Astrocyte (in vitro differentiated cells and primary cell): ENCODE measurements at regions not wholly inside any gene's neighbourhood (a gene's known extent, or its start where the extent isn't known, plus 50 kb on each side); places are given as distances from the start of the nearest gene placed in this dataset.

Experiments
- DNase-seq: peaks from one replicate; pipeline ENCODE4 v3.0.0-alpha.2; 2010; ENCODE audit warnings: low read depth
- FAIRE-seq: peaks from 2 replicates; lab custom pipeline; 2011; peaks lifted over from hg19 to GRCh38; lab: Jason Lieb, UNC
- H2AFZ ChIP-seq: 2 replicates; pipeline ENCODE4 v1.6.0; 2012; ENCODE audit warnings: low read depth, low read length, inconsistent platforms
- H3K27ac ChIP-seq: 2 replicates; pipeline ENCODE4 v1.5.1; 2011; ENCODE audit warnings: low read depth, low read length, inconsistent platforms
- H3K27me3 ChIP-seq: 2 replicates; pipeline ENCODE4 v1.6.0; 2011; ENCODE audit warnings: low read length, inconsistent platforms; ENCODE audit not compliant: insufficient read depth
- H3K36me3 ChIP-seq: 2 replicates; pipeline ENCODE4 v1.5.1; 2011; ENCODE audit warnings: low read length, inconsistent platforms; ENCODE audit not compliant: insufficient read depth
- H3K4me1 ChIP-seq: 2 replicates; pipeline ENCODE4 v1.5.1; 2011; ENCODE audit warnings: low read length, inconsistent platforms; ENCODE audit not compliant: insufficient read depth
- H3K4me2 ChIP-seq: 2 replicates; pipeline ENCODE4 v1.6.0; 2012; ENCODE audit warnings: low read length, inconsistent platforms
- H3K4me3 ChIP-seq: 2 replicates; pipeline ENCODE4 v1.5.1; 2011; ENCODE audit warnings: low read depth, mild to moderate bottlenecking, low read length, inconsistent platforms; ENCODE audit not compliant: insufficient read depth
- H3K79me2 ChIP-seq: 2 replicates; pipeline ENCODE4 v1.6.0; 2012; ENCODE audit warnings: mild to moderate bottlenecking, low read length, inconsistent platforms; ENCODE audit not compliant: insufficient read depth
- H3K9ac ChIP-seq: 2 replicates; pipeline ENCODE4 v1.6.0; 2012; ENCODE audit warnings: mild to moderate bottlenecking, low read length, inconsistent platforms
- H3K9me3 ChIP-seq: 2 replicates; pipeline ENCODE4 v1.5.1; 2012; ENCODE audit warnings: low read depth, mild to moderate bottlenecking, low read length, inconsistent platforms; ENCODE audit not compliant: insufficient read depth
- H4K20me1 ChIP-seq: 2 replicates; pipeline ENCODE4 v1.6.0; 2012; ENCODE audit warnings: low read length, inconsistent platforms; ENCODE audit not compliant: insufficient read depth
- H3K27ac Mint-ChIP-seq: one replicate; pipeline ENCODE4 v1.8.0; 2021; ENCODE audit warnings: mild to moderate bottlenecking, mixed read lengths; ENCODE audit not compliant: unreplicated experiment
- H3K27me3 Mint-ChIP-seq: one replicate; pipeline ENCODE4 v1.8.0; 2021; ENCODE audit warnings: low read depth, mixed read lengths; ENCODE audit not compliant: unreplicated experiment
- H3K36me3 Mint-ChIP-seq: one replicate; pipeline ENCODE4 v1.8.0; 2021; ENCODE audit warnings: low read depth, mixed read lengths; ENCODE audit not compliant: unreplicated experiment
- H3K4me1 Mint-ChIP-seq: one replicate; pipeline ENCODE4 v1.8.0; 2021; ENCODE audit warnings: low read depth, mixed read lengths; ENCODE audit not compliant: unreplicated experiment
- H3K4me3 Mint-ChIP-seq: one replicate; pipeline ENCODE4 v1.8.0; 2021; ENCODE audit warnings: mild to moderate bottlenecking, moderate library complexity, mixed read lengths; ENCODE audit not compliant: unreplicated experiment
- H3K9me3 Mint-ChIP-seq: one replicate; pipeline ENCODE4 v1.8.0; 2021; ENCODE audit warnings: mild to moderate bottlenecking, mixed read lengths; ENCODE audit not compliant: unreplicated experiment
- CTCF ChIP-seq: IDR thresholded peaks from 2 replicates; pipeline ENCODE4 v1.5.1; 2011; ENCODE audit warnings: low read depth, mild to moderate bottlenecking, inconsistent platforms, low read length, moderate library complexity; ENCODE audit not compliant: insufficient read depth
- EZH2 ChIP-seq: IDR thresholded peaks from 2 replicates; pipeline ENCODE4 v1.6.1; 2012; ENCODE audit warnings: mild to moderate bottlenecking, low read length, inconsistent platforms; ENCODE audit not compliant: insufficient read depth

GRCh38 chr10:52927678-52928077 is 155.1 kb upstream of the MBL2 start:
- Histone ChIP-seq H3K4me3 (no peak overlapping the region), H3K4me2 (no peak overlapping the region), H3K27ac (no peak overlapping the region), H3K4me1 (no peaks in the 10 kb centered on the region), H2AFZ (no peak overlapping the region), H3K9ac (no peak overlapping the region), H4K20me1 (no peaks in the 10 kb centered on the region), H3K36me3 (no peaks in the 10 kb centered on the region), H3K79me2 (no peaks in the 10 kb centered on the region), H3K9me3 (no peaks in the 10 kb centered on the region), H3K27me3 (no peaks in the 10 kb centered on the region)
- DNase-seq (no peak), FAIRE-seq (no peak)
- H3K4me3 Mint-ChIP-seq: no peak overlapping the region
- no peaks in the 10 kb centered on the region for H3K36me3 Mint-ChIP-seq
- no peaks in the 10 kb centered on the region for H3K4me1 Mint-ChIP-seq
- H3K27me3 Mint-ChIP-seq: no peaks in the 10 kb centered on the region
- no peak overlapping the region for H3K27ac Mint-ChIP-seq
- H3K9me3 Mint-ChIP-seq: no peaks in the 10 kb centered on the region
- no peak for TF ChIP-seq CTCF
- no peak for TF ChIP-seq EZH2

- H3K4me3 Mint-ChIP-seq: no peak overlapping the region
- H3K27me3 Mint-ChIP-seq: no peaks in the 10 kb centered on the region
- DNase-seq: no peak
- H3K4me1 Mint-ChIP-seq: peaks cover 5% of the 10 kb centered on the region
- Histone ChIP-seq H3K36me3 (no peaks in the 10 kb centered on the region), H2AFZ (no peak overlapping the region), H4K20me1 (no peaks in the 10 kb centered on the region), H3K27me3 (no peaks in the 10 kb centered on the region), H3K9me3 (no peaks in the 10 kb centered on the region), H3K4me2 (no peak overlapping the region), H3K4me1 (no peaks in the 10 kb centered on the region), H3K9ac (no peak overlapping the region), H3K4me3 (no peak overlapping the region), H3K27ac (no peak overlapping the region), H3K79me2 (no peaks in the 10 kb centered on the region)
- no peak for FAIRE-seq
- no peaks in the 10 kb centered on the region for H3K9me3 Mint-ChIP-seq
- no peak overlapping the region for H3K27ac Mint-ChIP-seq
- H3K36me3 Mint-ChIP-seq: no peaks in the 10 kb centered on the region
- TF ChIP-seq CTCF: no peak
- no peak for TF ChIP-seq EZH2
Measured at GRCh38 chr10:52923520-52923919, 150.9 kb upstream of the MBL2 start.

- Histone ChIP-seq H3K9ac (no peak overlapping the region), H4K20me1 (no peaks in the 10 kb centered on the region), H3K9me3 (no peaks in the 10 kb centered on the region), H3K27ac (no peak overlapping the region), H3K4me2 (no peak overlapping the region), H3K36me3 (no peaks in the 10 kb centered on the region), H3K4me3 (no peak overlapping the region), H3K4me1 (no peaks in the 10 kb centered on the region), H3K27me3 (no peaks in the 10 kb centered on the region), H2AFZ (no peak overlapping the region), H3K79me2 (no peaks in the 10 kb centered on the region)
- DNase-seq (no peak), FAIRE-seq (no peak)
- Mint-ChIP-seq H3K9me3 (no peaks in the 10 kb centered on the region), H3K36me3 (no peaks in the 10 kb centered on the region), H3K4me3 (no peak overlapping the region), H3K27me3 (no peaks in the 10 kb centered on the region), H3K4me1 (peaks cover 5% of the 10 kb centered on the region), H3K27ac (no peak overlapping the region)
- TF ChIP-seq EZH2: no peak
- no peak for TF ChIP-seq CTCF
Measured at GRCh38 chr10:52918714-52919305, 146.2 kb upstream of the MBL2 start.
